ENCODE measurements at regions not wholly inside any gene's neighbourhood (a gene's known extent, or its start where the extent isn't known, plus 50 kb on each side); places are given as distances from the start of the nearest gene placed in this dataset.

DNA sequence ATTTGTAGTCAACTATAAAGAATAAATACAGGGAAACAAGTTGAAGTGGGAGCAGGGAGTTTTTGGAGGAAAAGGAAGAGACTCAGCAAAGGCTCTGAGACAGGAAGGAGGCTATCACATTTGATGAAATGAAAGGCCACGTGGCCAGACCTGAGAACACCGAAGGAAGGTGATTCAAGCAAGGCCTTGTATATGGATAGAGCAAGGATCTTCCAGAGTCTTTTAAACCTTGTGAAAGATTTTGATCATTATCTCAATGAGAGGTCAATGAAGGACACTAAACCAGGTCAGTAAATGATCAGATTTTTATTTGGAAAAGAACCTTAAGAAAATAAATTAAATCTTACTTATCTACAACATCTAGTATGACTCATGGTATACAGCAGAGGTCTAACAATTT, 523.5 kb downstream of the SLC16A7 start:
- Mint-ChIP-seq H3K27me3 (ENCODE audit: low read depth) (no peaks in the 10 kb centered on the region), H3K4me1 (ENCODE audit: low read depth) (no peaks in the 10 kb centered on the region), H3K4me3 (no peak overlapping the region), H3K9me3 (peaks cover 1% of the 10 kb centered on the region), H3K27ac (no peak overlapping the region), H3K36me3 (ENCODE audit: low read depth) (no peaks in the 10 kb centered on the region)
- CTCF ChIA-PET, result interaction anchor here (1.2 kb wide), 1 partner anchor 223 kb away, joined by 4 read pairs; no protein-coding TSS in a partner anchor
- DNase-seq, result no peak
- intact Hi-C loops (cut with micrococcal nuclease), result no loop called here

DNA sequence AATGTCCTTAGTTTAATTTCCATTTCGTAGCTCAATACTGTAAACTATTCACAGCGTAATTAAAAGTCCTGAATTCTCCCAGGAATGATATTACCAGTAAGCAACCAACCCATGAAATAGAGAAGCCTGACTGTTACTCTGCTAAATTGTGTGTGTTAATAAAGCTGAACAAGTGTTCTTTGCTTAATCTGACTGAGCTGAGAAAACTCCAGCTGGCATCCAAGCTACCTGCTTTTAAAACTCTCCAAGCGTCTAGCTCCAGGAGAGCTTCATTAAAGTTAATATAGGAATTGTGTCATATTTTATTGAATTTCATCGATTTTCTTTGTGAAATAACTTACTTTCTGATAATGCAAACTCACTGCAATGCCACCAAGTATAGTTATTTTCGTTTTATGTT, 524.4 kb downstream of the SLC16A7 start:
- no peaks in the 10 kb centered on the region for H3K27me3 Mint-ChIP-seq (ENCODE audit: low read depth)
- no peaks in the 10 kb centered on the region for H3K4me1 Mint-ChIP-seq (ENCODE audit: low read depth)

DNA sequence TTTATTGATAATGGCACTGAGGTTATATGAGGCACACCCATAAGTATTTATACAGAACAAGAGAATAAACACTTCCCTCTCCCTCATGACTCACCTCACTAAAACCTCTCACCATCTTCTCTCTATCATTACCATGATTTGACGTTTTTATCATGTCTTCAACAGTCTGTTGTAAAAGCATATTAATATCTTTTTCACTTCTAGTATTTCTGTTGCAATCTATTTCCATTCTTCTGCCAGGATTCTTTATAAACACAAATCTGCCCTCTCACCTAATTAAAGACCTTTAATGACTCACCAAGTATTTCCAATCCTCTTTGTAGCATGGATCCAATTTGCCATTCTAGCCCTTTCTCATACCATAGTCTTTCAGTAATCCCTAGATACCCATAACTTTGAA, 527.7 kb downstream of the SLC16A7 start:
- CTCF ChIA-PET, result no interaction called here
- no peaks in the 10 kb centered on the region for H3K4me1 Mint-ChIP-seq (ENCODE audit: low read depth)
- DNase-seq, result no peak
- no peaks in the 10 kb centered on the region for H3K36me3 Mint-ChIP-seq (ENCODE audit: low read depth)
- H3K27ac Mint-ChIP-seq, result no peak overlapping the region
- H3K27me3 Mint-ChIP-seq (ENCODE audit: low read depth), result no peaks in the 10 kb centered on the region
- intact Hi-C loops (cut with micrococcal nuclease), result no loop called here
- peaks cover 6% of the 10 kb centered on the region for H3K9me3 Mint-ChIP-seq
- H3K4me3 Mint-ChIP-seq, result no peak overlapping the region

More for the DNA sequence above, 524.4 kb downstream of the SLC16A7 start:
- intact Hi-C loops (cut with micrococcal nuclease), result no loop called here
- CTCF ChIA-PET, result interaction anchor here (1.2 kb wide), 1 partner anchor 223 kb away, joined by 4 read pairs; no protein-coding TSS in a partner anchor
- peaks cover 3% of the 10 kb centered on the region for H3K9me3 Mint-ChIP-seq
- DNase-seq, result no peak
- no peaks in the 10 kb centered on the region for H3K36me3 Mint-ChIP-seq (ENCODE audit: low read depth)
- no peak overlapping the region for H3K4me3 Mint-ChIP-seq
- H3K27ac Mint-ChIP-seq, result no peak overlapping the region

DNA sequence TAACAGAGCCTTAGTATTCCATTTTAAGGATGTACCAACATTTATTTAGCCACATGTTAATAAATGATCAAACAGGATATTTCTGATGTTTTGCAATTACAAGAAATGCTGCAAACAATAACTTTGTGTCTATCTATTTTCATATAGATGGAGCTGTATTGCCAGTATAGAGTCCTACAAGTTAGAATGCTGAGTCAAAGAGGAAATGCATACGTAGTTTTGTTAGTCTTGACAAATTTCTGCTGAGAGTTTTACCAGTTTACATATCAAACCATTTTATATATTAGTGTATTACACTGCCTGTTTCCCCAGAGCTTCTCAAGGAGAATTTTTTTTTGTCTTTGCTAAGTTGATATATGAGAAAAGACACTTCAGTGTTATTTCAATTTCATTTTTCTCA, 541.7 kb downstream of the SLC16A7 start:
- CTCF ChIA-PET, result no interaction called here
- intact Hi-C loops (cut with micrococcal nuclease), result no loop called here
- Mint-ChIP-seq H3K4me1 (ENCODE audit: low read depth) (no peaks in the 10 kb centered on the region), H3K36me3 (ENCODE audit: low read depth) (no peaks in the 10 kb centered on the region), H3K4me3 (no peak overlapping the region), H3K9me3 (no peaks in the 10 kb centered on the region), H3K27ac (no peak overlapping the region), H3K27me3 (ENCODE audit: low read depth) (no peaks in the 10 kb centered on the region)
- DNase-seq, result no peak

DNA sequence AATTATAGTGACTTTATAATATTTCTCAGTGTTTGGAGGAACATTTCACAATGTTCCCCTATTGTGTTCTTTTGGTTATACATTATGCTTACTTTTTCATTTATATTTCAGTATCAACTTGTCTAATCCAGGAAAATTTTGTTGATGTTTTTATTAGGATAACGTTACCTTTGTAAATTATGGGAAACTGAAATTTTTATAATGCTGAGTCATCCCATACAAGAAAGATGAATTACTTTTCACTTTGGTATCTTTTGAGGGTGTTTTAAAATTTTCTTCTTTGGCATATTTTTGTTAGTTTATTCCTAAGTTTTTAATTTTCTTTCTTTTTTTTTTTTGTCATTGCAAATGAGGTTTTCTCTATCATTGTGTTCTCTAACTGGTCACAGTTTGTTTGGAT, 542.7 kb downstream of the SLC16A7 start:
- Mint-ChIP-seq H3K27ac (no peak overlapping the region), H3K4me1 (ENCODE audit: low read depth) (no peaks in the 10 kb centered on the region), H3K4me3 (no peak overlapping the region), H3K27me3 (ENCODE audit: low read depth) (no peaks in the 10 kb centered on the region), H3K36me3 (ENCODE audit: low read depth) (no peaks in the 10 kb centered on the region), H3K9me3 (no peaks in the 10 kb centered on the region)
- no peak for DNase-seq
- intact Hi-C loops (cut with micrococcal nuclease), result no loop called here
- CTCF ChIA-PET, result no interaction called here

DNA sequence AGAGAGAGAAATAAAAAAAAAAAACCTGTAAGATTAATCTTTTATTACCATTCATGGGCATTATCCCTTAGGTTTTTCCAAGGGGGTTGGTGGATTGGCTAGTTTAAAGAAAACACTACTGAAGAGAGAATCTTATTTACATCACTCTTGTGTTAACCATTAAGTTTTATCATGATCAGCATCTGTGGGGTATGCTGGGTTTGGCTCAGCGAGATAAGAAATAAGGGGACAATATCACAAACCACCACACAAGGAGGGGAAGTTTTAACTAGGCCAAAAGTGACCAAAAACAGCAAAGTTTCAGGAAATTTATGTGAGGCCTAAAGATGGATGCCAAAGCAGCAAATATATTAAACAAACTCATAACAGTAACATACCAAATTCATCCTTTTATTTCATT, 548.6 kb downstream of the SLC16A7 start:
- Mint-ChIP-seq H3K4me3 (no peak overlapping the region), H3K27me3 (ENCODE audit: low read depth) (no peaks in the 10 kb centered on the region), H3K9me3 (peaks cover 1% of the 10 kb centered on the region), H3K36me3 (ENCODE audit: low read depth) (no peaks in the 10 kb centered on the region), H3K4me1 (ENCODE audit: low read depth) (no peaks in the 10 kb centered on the region), H3K27ac (no peak overlapping the region)
- DNase-seq, result no peak
- intact Hi-C loops (cut with micrococcal nuclease), result no loop called here
- CTCF ChIA-PET, result no interaction called here

DNA sequence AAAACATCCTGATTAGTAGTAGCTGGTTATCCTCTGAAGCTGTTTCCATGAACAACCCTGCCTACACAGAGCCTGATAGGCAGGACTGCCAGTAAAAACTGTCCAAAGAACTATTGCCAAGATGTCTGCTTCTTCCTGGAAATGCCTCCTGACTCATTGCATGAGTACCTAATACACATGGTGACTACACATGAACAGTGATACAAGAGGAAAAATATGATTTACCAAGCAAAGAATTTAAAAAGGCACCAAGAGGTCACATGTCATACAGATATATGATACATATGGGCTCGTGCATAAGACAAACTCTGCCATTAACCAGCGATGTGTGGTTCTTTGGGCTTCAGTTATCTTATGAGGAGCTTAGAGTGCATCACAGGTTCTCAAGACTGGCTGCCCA, 552.3 kb downstream of the SLC16A7 start:
- Mint-ChIP-seq H3K27me3 (ENCODE audit: low read depth) (no peaks in the 10 kb centered on the region), H3K4me3 (no peak overlapping the region), H3K4me1 (ENCODE audit: low read depth) (no peaks in the 10 kb centered on the region), H3K36me3 (ENCODE audit: low read depth) (no peaks in the 10 kb centered on the region), H3K9me3 (peaks cover 1% of the 10 kb centered on the region), H3K27ac (no peak overlapping the region)
- no peak for DNase-seq
- intact Hi-C loops (cut with micrococcal nuclease), result no loop called here
- CTCF ChIA-PET, result no interaction called here

DNA sequence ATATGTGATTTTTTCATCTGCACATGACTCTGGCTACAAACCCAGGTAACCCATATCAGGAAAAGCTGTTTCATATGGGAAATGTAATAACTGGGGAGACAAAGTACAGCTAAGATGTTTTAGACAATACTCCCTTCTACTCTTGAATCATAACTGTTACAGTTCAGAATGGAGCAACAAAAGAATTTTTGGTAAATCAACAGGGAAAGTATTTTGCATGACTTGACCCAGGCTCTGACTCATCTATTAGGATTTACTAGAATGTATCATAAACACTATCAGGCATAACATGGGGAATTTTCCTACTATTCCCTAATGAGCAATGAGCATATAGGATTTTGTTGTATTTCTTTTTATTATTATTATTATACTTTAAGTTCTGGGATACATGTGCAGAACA, 553.0 kb downstream of the SLC16A7 start:
- Mint-ChIP-seq H3K27me3 (ENCODE audit: low read depth) (no peaks in the 10 kb centered on the region), H3K27ac (no peak overlapping the region), H3K9me3 (peaks cover 1% of the 10 kb centered on the region), H3K4me1 (ENCODE audit: low read depth) (no peaks in the 10 kb centered on the region), H3K4me3 (no peak overlapping the region), H3K36me3 (ENCODE audit: low read depth) (no peaks in the 10 kb centered on the region)
- intact Hi-C loops (cut with micrococcal nuclease), result no loop called here
- DNase-seq, result no peak
- CTCF ChIA-PET, result no interaction called here

DNA sequence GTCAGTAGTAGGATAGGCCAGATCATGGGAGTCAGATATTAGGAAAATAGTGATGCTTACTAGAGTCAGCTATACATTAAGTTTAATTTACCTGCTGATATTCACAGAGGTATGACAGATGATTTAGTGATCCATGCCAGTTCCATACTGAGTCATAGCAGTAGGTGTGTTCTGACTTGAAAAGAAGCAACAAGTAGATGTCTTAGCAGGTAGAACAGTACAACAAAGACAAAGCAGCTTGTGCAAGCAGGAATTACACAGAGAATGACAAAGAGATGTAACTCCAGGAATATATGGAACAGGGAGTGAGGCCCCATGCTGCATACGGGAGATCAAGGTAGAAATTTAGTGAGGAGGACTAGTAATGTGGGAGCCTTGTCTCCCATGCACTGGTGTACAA, 556.9 kb downstream of the SLC16A7 start:
- intact Hi-C loops (cut with micrococcal nuclease), result no loop called here
- CTCF ChIA-PET, result interaction anchor here (1.5 kb wide), 1 partner anchor 21 kb away, joined by 3 read pairs; no protein-coding TSS in a partner anchor
- H3K27me3 Mint-ChIP-seq (ENCODE audit: low read depth), result no peaks in the 10 kb centered on the region
- no peaks in the 10 kb centered on the region for H3K4me1 Mint-ChIP-seq (ENCODE audit: low read depth)
- H3K9me3 Mint-ChIP-seq, result peaks cover 1% of the 10 kb centered on the region
- no peak overlapping the region for H3K4me3 Mint-ChIP-seq
- no peaks in the 10 kb centered on the region for H3K36me3 Mint-ChIP-seq (ENCODE audit: low read depth)
- DNase-seq, result no peak
- no peak overlapping the region for H3K27ac Mint-ChIP-seq

DNA sequence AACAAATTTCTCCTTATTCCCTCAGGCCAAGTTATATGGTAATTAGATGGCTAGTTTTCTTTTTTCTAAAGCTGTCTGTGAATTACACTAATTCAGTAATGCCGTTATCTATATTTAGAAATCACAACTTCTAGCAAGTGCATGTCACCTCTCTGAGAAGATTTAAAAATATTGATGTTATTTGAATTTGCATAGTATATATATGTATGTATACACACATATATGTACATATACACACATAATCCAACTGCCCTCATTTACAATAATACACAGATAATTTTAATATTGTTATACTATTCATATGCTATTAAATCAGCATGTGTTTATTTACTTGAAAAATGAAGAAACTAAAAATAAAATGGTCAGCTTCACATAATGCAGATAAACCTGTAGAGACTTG, 563.9 kb downstream of the SLC16A7 start:
- no peaks in the 10 kb centered on the region for H3K27me3 Mint-ChIP-seq (ENCODE audit: low read depth)
- no peak overlapping the region for H3K4me3 Mint-ChIP-seq
- intact Hi-C loops (cut with micrococcal nuclease), result no loop called here
- H3K9me3 Mint-ChIP-seq, result peaks cover 2% of the 10 kb centered on the region
- H3K27ac Mint-ChIP-seq, result no peak overlapping the region
- no peak for DNase-seq
- H3K4me1 Mint-ChIP-seq (ENCODE audit: low read depth), result no peaks in the 10 kb centered on the region
- CTCF ChIA-PET, result no interaction called here
- no peaks in the 10 kb centered on the region for H3K36me3 Mint-ChIP-seq (ENCODE audit: low read depth)

DNA sequence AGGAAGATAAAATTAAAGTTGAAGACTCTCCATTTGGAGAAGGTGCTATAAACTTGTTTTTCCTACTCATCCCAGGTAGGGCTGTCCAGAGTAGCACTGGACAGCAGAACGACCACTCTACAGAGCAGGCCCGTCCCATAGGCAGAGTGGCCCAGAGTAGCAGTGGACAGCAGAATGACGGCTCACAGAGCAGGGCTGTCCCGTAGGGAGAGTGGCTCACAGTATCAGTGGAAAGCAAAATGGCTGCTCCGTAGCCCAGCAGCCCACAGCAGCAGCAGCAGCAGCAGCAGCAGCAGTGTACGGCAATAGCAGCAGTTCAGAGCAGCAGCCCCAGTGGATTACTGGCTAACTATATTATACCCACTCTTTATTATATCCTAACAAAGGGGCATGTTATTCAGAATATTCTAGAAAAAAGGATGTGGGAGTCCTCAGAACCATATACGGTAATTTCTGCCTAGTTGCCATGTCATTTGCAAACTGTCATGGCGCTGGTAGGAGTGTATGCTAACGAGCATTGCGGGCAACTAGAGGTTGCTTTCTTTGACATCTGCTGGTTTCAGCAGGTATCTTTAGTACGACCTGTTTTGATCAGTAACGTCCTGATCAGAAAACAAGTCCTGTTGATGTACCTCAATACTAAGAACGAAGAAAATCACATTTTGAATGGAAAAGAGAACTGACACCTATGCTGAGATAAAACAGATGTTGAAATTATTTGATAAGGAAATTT, 567.3 kb downstream of the SLC16A7 start:
- Mint-ChIP-seq H3K36me3 (ENCODE audit: low read depth) (no peaks in the 10 kb centered on the region), H3K4me1 (ENCODE audit: low read depth) (no peaks in the 10 kb centered on the region), H3K27me3 (ENCODE audit: low read depth) (no peaks in the 10 kb centered on the region), H3K4me3 (no peak overlapping the region), H3K27ac (no peak overlapping the region), H3K9me3 (peaks cover 4% of the 10 kb centered on the region)
- CTCF ChIA-PET, result no interaction called here
- intact Hi-C loops (cut with micrococcal nuclease), result no loop called here
- DNase-seq, result no peak

DNA sequence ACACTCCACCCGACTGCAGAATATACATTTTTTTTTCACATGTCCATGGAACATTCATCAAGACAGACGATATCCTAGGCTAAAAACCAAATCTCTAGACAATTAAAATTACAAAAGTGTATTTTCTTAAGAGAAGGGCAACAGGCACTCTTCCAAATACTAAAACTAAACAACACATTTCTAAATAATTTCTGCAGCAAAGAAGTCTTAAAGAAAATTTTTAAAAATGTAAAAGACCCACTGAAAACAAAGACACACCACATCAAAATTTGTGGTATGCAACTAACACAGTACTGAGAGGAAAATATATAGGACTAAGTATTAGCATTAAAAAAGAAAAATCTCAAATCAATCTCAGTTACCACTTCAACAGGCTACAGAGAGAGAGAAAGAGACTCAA, 570.0 kb downstream of the SLC16A7 start:
- H3K4me3 Mint-ChIP-seq, result no peak overlapping the region
- H3K4me1 Mint-ChIP-seq (ENCODE audit: low read depth), result no peaks in the 10 kb centered on the region
- no peaks in the 10 kb centered on the region for H3K36me3 Mint-ChIP-seq (ENCODE audit: low read depth)
- no peak overlapping the region for H3K27ac Mint-ChIP-seq
- DNase-seq, result no peak
- intact Hi-C loops (cut with micrococcal nuclease), result no loop called here
- H3K9me3 Mint-ChIP-seq, result peaks cover 4% of the 10 kb centered on the region
- CTCF ChIA-PET, result no interaction called here
- H3K27me3 Mint-ChIP-seq (ENCODE audit: low read depth), result no peaks in the 10 kb centered on the region

DNA sequence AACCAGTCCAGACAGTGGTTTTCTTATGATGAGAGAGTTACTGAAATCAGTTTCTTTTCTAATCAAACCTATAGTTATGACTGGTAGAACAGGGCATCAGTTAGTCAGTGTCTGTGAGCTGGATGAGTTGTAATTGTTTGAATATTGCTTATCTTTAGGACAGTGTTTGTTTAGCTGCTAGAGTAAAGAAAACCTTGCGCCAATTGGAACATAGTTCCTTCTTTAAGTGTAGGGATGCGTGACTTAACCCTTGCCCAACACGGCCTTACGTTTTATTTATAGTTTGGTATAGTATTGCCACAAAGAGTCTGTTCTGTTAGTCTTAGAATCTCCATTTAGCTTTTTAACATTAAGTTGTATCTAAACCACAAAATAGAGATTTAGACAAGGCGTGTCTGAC, 572.6 kb downstream of the SLC16A7 start:
- Mint-ChIP-seq H3K27me3 (ENCODE audit: low read depth) (no peaks in the 10 kb centered on the region), H3K4me1 (ENCODE audit: low read depth) (no peaks in the 10 kb centered on the region), H3K4me3 (no peak overlapping the region), H3K36me3 (ENCODE audit: low read depth) (no peaks in the 10 kb centered on the region), H3K9me3 (peaks cover 2% of the 10 kb centered on the region), H3K27ac (no peak overlapping the region)
- intact Hi-C loops (cut with micrococcal nuclease), result no loop called here
- no peak for DNase-seq
- CTCF ChIA-PET, result no interaction called here
